ENCODE measurements at regions not wholly inside any gene's neighbourhood (a gene's known extent, or its start where the extent isn't known, plus 50 kb on each side); places are given as distances from the start of the nearest gene placed in this dataset.

DNA sequence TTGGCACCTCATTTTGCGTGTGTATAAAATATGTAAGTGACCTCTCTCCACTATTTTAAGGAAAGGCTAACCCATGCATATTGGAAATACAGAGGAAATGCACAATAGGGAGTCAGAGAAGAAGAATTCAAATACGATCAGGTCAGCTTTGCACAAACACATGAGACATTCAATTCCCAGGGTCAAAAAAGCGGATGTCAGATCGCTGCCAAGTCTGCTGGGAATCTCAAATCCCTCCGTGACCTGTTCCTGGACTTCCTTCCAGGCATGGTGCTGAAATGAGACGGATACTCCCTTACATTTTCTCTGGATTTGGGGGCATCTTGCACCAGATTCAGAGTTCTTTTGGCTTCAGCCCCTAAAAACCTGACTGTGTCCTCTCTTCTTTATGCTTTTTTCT, 91.9 kb upstream of the PRKCQ start:
- TF ChIP-seq CTCF (IDR thresholded peaks at IDR 0.05; ENCODE audit: extremely low read depth in 1 of 2, insufficient read depth in 1 of 2, low read depth in 1 of 2, low read length in 2 of 2) = no peak
- no peak for TF ChIP-seq EZH2 (IDR thresholded peaks at IDR 0.05; ENCODE audit: borderline replicate concordance, low read depth, low read length, severe bottlenecking)
- TF ChIP-seq GATA2 (IDR thresholded peaks at IDR 0.05; ENCODE audit: insufficient read depth, insufficient read length, low read depth, low read length) = no peak
- TF ChIP-seq POLR2A (IDR thresholded peaks at IDR 0.05; ENCODE audit: low read depth, low read length) = no peak
- TF ChIP-seq POLR2AphosphoS5 (IDR thresholded peaks at IDR 0.05; ENCODE audit: insufficient read depth, low read depth, low read length) = peak; percentile 19
- no peak for TF ChIP-seq MYC (IDR thresholded peaks at IDR 0.05; ENCODE audit: low read depth, low read length)
- no peak for TF ChIP-seq MAX (IDR thresholded peaks at IDR 0.05; ENCODE audit: insufficient read depth, insufficient read length)
